Fibroblast of lung (primary cell): ENCODE measurements at regions not wholly inside any gene's neighbourhood (a gene's known extent, or its start where the extent isn't known, plus 50 kb on each side); places are given as distances from the start of the nearest gene placed in this dataset.

Experiments used
- EZH2 ChIP-seq: IDR thresholded peaks from 2 replicates; pipeline ENCODE4 v1.5.1; 2012; ENCODE audit warnings: low read length, control low read depth, mild to moderate bottlenecking; ENCODE audit errors: missing control alignments
- TF ChIP-seq, protein P1 (sequence below), 2 donors: IDR thresholded peaks in 1 of 2; conservative IDR thresholded peaks in 1 of 2; 1 replicate in 1 of 2; 2 replicates in 1 of 2; pipeline ENCODE4 v1.5.1; 2011 to 2012; ENCODE audit warnings: low read length in 2 of 2, control low read depth in 1 of 2, inconsistent platforms in 1 of 2, low read depth in 1 of 2, mild to moderate bottlenecking in 1 of 2

DNA sequence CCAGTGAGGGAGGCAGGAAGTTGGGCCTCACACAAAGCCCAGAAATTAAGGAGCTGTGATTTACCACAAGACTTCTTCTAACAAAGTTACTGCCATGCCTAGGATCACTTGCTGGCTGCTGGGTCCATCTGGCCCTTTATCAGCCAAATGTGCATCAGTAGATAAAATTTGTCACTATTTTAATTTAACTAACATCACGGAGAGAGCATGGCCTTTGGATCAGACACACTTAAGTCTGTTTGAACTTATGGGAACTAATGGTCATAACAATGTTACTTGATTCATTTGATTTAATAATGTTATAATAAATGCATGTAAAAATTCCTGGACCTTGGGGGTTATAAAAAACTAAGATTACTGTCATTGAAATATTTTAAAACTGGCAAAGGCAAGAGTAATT lies 67.2 kb upstream of the CCDC190 start:
- TF ChIP-seq, protein P1, sequence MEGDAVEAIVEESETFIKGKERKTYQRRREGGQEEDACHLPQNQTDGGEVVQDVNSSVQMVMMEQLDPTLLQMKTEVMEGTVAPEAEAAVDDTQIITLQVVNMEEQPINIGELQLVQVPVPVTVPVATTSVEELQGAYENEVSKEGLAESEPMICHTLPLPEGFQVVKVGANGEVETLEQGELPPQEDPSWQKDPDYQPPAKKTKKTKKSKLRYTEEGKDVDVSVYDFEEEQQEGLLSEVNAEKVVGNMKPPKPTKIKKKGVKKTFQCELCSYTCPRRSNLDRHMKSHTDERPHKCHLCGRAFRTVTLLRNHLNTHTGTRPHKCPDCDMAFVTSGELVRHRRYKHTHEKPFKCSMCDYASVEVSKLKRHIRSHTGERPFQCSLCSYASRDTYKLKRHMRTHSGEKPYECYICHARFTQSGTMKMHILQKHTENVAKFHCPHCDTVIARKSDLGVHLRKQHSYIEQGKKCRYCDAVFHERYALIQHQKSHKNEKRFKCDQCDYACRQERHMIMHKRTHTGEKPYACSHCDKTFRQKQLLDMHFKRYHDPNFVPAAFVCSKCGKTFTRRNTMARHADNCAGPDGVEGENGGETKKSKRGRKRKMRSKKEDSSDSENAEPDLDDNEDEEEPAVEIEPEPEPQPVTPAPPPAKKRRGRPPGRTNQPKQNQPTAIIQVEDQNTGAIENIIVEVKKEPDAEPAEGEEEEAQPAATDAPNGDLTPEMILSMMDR (conservative IDR thresholded peaks at IDR 0.05 in 1 of 2, IDR thresholded peaks at IDR 0.05 in 1 of 2; ENCODE audit: low read depth in 1 of 2, low read length in 2 of 2): no peak
- no peak for TF ChIP-seq EZH2
